GM19328 (cell line): ENCODE measurements at regions not wholly inside any gene's neighbourhood (a gene's known extent, or its start where the extent isn't known, plus 50 kb on each side); places are given as distances from the start of the nearest gene placed in this dataset.

Experiments
- ATAC-seq: cut with Tn5 transposase; IDR thresholded peaks from one replicate; pipeline ENCODE4 v1.9.1; 2021; ENCODE audit warnings: mild to moderate bottlenecking, moderate library complexity; ENCODE audit not compliant: unreplicated experiment

- no peak for ATAC-seq
Observed at GRCh38 chr1:57704231-57704630, 280.4 kb upstream of the DAB1 start.

DNA sequence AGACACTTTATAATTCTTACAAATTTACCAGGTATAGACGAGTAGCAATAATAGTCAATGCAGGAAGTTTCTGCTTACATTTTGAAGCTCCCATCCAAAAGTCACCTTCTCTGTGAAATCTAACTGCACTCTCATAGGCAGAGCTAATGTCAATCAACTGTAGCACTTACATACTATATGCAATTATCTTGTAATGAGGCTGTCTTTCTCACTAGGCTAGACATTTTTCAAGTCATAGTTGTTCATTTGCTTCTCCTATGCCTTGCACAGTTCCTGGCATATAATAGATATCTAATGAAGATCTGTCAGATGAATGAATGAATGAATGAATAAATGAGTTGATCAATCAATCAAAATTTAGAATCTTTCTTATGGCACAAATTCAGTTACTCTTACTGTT lies 273.0 kb upstream of the DAB1 start:
- ATAC-seq = no peak

DNA sequence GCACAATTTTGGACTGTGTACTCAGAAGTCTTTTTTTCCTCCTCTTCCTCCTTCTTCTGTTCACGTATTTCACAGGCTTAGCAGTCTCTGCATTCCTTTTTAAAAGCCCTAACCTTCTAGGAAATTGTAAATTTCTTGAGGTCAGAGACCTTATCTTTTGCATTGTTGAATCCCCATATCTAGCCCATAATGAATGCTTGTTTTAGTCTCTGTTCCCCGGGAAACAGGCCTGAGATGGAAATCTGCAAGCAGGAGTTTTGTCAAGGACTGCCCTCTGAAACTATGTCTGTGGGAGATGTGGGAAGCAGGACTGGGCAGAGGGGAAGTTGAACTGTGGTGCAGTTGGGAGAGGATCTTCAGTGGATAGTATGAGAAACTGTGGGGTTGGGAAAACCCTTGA lies 272.2 kb upstream of the DAB1 start:
- no peak for ATAC-seq

- ATAC-seq = no peak
Observed at GRCh38 chr1:57686306-57686705, 262.4 kb upstream of the DAB1 start.

- ATAC-seq = no peak
Observed at GRCh38 chr1:57683037-57683942, 259.4 kb upstream of the DAB1 start.

- no peak for ATAC-seq
Observed at GRCh38 chr1:57678138-57678537, 254.3 kb upstream of the DAB1 start.

DNA sequence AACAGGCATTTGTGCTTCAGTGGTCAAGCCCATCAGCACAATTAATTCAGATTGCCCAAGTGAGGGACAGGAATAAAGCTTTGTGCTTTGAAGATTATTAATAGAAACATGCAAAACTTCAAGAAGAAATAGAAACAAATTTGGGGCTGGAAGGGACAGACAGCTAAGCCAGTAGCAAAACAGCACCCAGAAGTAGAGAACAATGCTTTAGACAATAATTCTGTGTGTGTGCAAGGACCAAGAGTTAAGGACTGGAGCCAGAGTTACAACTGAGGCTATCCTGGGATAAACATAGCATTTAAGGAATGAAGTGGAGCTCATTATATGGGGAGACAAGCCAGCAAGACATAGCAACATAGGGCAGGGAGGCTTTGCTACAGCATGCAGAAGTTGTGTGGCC lies 251.9 kb upstream of the DAB1 start:
- no peak for ATAC-seq

- ATAC-seq = no peak
Observed at GRCh38 chr1:57674801-57675200, 250.9 kb upstream of the DAB1 start.

- ATAC-seq = no peak
Observed at GRCh38 chr1:57672346-57673140, 248.7 kb upstream of the DAB1 start.

GRCh38 chr1:57671750-57672149 lies 247.9 kb upstream of the DAB1 start:
- no peak for ATAC-seq

DNA sequence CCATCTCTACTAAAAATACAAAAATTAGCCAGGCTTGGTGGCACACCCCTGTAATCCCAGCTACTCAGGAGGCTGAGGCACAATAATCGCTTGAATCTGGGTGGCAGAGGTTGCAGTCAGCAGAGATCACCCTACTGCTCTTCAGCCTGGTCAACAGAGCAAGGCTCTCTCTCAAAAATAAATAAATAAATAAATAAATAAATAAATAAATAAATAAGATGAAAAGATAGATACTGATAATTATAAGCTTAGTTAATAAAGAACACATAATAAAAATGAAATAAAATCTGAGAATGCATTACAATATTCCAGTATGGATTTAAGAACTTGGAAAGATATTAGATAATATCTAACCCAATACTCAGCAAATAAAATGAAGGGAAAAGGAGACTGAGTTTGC lies 235.9 kb upstream of the DAB1 start:
- ATAC-seq = no peak

GRCh38 chr1:57655161-57655560 lies 231.3 kb upstream of the DAB1 start:
- ATAC-seq = no peak

DNA sequence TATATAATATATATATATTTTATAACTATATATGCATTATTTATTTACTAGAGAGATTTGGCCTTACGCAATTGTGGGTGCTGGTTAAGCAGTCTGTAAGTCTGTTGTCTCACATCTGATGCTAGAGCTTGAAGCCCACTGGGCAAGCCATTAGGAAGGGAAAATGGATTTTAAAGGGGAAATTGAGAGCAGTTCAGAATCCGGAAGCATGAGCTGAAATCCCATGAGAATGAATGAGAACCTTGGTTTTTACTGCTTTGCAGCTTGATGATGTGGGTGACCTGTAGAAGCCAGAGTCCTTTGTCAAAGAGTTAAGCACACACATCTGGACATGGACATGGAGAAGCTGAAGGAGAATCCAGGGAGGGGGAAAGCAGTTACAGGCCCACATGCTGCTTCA lies 220.8 kb upstream of the DAB1 start:
- ATAC-seq = no peak

- no peak for ATAC-seq
Observed at GRCh38 chr1:57638239-57638638, 214.4 kb upstream of the DAB1 start.

GRCh38 chr1:57637155-57637554 lies 213.3 kb upstream of the DAB1 start:
- ATAC-seq = no peak

DNA sequence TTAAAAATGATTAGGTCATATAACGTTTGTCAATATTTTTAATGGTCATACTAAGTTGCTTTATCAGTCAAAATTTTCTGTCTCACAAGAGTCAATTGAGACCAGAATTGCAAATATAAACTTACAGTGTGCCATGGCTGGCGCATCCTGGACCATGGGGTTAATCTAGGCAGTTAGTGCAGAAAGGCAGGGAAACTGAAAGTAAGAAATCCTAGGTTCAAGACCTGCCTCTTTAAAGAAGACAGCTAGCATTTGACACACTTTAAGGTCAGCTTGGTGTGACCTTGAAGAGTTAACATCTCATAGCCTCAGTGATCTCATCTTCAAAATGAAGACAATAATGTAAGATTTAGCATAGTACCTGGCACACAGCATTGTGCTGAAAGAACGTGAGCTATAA lies 210.0 kb upstream of the DAB1 start:
- no peak for ATAC-seq

GRCh38 chr1:57633056-57633455 lies 209.2 kb upstream of the DAB1 start:
- ATAC-seq = no peak

DNA sequence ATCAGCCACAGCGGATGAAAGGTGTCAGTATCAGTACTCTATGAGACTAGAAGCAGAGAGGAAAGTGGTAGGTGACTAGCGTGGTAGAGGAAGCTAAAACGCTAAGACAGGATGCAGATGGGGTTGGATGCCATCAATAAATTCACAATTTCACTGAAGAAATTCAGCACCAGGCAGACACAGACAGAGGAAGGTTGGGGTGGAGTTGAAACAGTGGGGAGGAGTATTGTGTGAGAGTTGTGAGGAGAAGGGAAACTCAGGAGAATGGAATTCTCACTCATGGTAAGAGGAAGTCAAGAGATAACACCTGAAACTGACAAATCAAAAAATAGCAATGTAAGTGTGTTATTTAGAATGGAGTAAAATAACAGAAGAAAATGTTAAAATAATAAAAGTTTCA lies 208.5 kb upstream of the DAB1 start:
- ATAC-seq = no peak

DNA sequence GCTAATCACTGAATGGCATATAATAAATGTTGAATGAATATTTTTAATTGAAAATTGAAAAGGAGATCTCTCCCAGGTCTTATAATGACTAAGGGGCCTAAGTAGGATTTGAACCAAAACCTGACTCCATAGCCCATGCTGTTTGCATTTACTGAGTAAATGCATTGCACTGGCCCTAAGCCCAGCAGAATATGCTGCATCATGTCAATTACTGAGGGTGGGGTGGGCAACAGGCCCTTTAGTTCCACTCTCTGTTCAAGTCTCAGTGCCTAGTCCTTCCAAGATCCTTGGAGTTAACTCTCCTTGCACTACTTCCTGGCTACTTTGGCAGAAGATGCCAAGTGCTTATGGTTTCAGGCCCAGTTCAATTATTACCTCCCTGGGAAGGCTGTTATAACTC lies 203.8 kb upstream of the DAB1 start:
- no peak for ATAC-seq

GRCh38 chr1:57623791-57624538 lies 200.1 kb upstream of the DAB1 start:
- no peak for ATAC-seq

- ATAC-seq = no peak
Observed at GRCh38 chr1:57623039-57623790, 199.4 kb upstream of the DAB1 start.
